Left forelimb (tissue), 1 donor: ENCODE measurements at regions not wholly inside any gene's neighbourhood (a gene's known extent, or its start where the extent isn't known, plus 50 kb on each side); places are given as distances from the start of the nearest gene placed in this dataset.

ENCODE experiments used
- DNase-seq: peaks from one replicate; pipeline ENCODE4 v3.0.0-alpha.2; 2018; ENCODE audit warnings: low spot score

- no peak for DNase-seq
These were observed 175.0 kb upstream of the MCTP2 start for GRCh38 chr15:94056314-94056713.

- DNase-seq: no peak
These were observed 177.7 kb upstream of the MCTP2 start for GRCh38 chr15:94053626-94054025.

DNA sequence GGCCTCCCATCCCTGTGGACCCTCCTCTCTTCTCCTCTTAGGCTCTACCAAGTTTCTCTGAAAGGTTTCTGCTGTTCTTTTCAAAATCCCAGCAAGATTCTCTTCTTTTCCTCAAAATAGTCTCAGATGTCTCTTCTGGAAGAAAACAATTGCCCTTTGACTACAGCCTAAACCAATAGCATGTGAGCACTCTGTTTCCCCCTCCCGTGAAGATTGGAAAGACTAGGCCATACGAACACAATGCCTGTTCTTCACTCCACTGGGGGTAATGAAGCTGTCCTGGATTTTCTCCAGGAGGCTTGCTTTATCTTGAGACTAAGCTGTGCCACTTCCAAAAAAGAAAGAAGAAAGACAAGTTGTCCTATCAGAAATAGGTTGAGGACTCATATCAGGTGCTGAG is 178.7 kb upstream of the MCTP2 start:
- no peak for DNase-seq

GRCh38 chr15:94047566-94047965 is 183.8 kb upstream of the MCTP2 start:
- no peak for DNase-seq

- DNase-seq: no peak
These were observed 189.0 kb upstream of the MCTP2 start for GRCh38 chr15:94042180-94042928.

GRCh38 chr15:94041746-94042145 is 189.6 kb upstream of the MCTP2 start:
- no peak for DNase-seq

DNA sequence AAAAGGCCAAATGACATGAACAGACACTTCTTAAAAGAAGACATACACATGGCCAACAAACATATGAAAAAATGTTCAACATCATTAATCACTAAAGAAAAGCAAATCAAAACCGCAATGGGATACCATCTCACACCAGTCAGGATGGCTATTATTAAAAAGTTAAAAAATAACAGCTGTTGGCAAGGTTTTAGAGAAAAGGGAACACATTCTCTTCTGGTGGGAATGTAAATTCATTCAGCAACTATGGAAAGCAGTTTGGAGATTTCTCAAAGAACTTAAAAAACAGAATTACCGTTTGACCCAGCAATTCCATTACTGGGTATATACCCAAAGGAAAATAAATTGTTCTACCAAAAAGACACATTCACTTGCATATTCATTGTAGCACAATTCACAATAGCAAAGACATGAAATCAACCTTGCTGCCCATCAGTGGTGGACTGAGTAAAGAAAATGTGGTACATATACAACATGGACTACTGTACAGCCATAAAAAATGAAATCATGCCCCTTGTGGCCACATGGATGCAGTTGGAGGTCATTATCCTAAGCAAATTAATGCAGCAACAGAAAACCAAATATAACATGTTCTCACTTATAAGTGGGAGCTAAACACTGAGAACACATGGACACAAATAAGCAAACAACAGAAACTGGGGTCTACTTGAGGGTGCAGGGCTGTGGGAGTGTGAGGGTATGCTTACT is 190.7 kb upstream of the MCTP2 start:
- DNase-seq: no peak

DNA sequence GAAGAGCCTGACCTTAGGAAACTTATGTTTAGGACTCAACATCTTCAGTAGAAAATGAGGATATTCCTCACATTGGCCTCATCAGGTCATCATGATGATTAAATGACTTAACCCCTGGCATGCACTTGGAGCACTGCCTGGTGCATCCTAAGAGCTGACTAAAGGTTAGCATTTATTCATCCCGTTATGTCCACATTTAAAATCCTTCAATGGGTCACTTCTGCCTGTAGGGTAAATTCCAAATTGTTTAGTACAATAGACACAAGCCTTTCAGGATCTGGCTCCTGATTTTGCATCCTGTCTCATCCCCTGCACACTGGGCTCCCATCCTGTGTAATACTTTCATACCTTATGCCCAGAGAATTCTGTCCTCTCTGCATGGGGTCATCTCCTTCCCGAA is 195.2 kb upstream of the MCTP2 start:
- no peak for DNase-seq

GRCh38 chr15:94033683-94034020 is 197.7 kb upstream of the MCTP2 start:
- no peak for DNase-seq

GRCh38 chr15:94033014-94033682 is 198.2 kb upstream of the MCTP2 start:
- DNase-seq: no peak

- DNase-seq: no peak
These were observed 198.8 kb upstream of the MCTP2 start for GRCh38 chr15:94032571-94032970.

DNA sequence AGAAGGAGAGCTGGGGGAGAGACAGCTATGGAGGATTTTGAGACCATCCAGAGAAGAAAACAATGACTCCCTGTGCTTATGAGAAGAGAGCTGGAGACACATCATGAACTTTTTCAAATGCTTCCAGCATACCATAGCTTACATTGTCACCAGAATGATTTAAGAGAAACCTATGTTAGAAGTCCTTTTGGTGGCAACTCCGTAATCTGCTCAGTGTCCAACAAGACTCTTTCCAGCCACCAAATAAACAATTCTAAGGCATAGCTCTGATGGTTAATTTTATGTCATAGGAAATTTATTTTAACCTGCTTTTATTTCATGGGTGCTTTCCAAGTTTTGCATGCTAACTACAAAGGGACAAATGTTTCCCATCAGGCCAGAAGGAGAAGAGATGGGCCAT is 200.3 kb upstream of the MCTP2 start:
- no peak for DNase-seq

GRCh38 chr15:94029495-94029894 is 201.9 kb upstream of the MCTP2 start:
- DNase-seq: no peak

DNA sequence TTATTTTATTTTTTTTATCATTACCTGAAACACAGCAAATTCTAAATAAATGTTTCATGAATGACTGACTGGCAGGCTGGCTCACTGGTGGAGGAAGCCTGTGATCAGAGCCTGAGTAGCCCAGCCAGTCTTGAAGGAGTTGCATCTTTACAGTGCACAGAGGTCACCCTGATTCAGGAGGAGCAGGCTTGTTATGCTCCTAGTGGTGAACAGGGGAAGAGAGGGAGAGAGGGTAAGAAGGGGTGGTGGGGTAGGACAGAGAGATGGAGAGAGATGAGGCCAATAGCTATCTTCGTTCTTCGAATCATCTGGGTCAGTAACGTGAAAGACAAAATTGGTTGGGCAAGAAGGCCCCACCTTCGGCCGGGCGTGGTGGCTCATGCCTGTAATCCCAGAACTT is 202.6 kb upstream of the MCTP2 start:
- DNase-seq: no peak

GRCh38 chr15:94028121-94028520 is 203.2 kb upstream of the MCTP2 start:
- no peak for DNase-seq

DNA sequence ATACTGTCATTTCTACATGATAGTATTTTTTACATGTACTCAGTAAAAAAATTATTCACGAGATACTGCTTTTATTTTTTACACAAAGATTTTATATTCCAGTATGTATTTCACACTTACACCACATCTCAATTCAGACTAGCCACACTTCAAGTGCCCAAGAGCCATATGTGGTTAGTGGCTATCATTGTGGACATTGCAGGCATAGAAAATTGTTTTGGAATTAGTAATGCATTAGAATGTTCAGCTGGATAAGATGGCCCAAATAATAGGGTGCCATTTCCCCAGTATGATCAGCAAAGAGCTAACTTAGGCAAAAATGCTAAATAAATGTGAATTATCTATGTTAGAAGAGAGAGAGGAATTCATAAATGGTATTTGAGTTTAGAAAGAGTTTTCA is 203.8 kb upstream of the MCTP2 start:
- no peak for DNase-seq

GRCh38 chr15:94026458-94027304 is 204.7 kb upstream of the MCTP2 start:
- DNase-seq: no peak

DNA sequence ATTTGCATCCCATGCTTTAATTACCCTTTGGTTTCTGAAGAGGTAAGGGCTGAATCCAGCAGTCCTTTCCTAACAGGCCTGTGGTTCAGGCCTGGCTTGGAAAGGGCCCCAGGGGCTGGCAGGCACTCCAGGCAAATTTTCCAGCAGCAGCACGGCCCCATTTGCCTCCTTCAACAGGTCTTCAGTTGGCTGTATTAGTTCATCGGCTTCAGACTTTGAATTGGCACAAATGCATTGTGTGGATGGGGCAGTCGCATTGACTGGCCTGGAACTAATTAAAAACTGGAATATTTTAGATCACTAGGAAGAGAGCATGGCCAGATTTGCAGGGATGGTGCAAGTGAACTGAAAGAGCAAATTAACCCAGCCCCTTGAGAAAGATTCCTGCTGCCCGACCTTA is 207.8 kb upstream of the MCTP2 start:
- DNase-seq: no peak

DNA sequence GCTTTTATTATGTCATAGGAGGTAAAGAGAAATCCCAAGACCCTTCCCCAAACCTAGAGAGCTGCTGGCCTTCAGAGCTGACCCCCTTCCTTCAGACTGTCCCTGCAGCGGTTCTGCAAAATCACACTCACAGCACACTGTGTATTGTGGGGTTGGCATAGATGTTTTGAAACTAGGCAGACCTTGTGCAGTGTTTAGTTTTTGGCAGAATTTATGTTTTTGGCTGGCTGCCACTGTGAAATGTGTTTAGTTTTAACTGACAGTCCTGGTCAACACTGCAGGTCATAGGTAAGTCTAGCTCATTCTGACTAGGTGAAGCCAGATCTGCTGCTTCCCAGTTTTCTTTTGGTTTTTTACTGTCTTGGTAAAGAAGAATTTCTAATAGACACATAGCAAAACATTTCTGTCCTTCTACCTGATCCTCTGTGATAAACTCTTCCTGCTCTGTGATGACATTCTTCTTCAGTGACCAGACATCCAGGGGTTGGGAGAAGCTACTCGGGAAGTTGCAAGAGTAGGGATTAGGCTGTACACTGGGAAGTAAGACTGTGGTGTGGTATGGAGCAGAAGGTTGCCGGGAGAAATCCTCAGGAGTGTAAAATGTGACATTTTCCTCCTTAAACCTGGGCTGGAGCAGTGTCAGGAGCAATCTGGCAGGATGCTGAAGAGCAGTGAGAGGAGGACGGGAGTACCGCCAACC is 209.6 kb upstream of the MCTP2 start:
- DNase-seq: no peak

- DNase-seq: no peak
These were observed 212.3 kb upstream of the MCTP2 start for GRCh38 chr15:94019062-94019461.

DNA sequence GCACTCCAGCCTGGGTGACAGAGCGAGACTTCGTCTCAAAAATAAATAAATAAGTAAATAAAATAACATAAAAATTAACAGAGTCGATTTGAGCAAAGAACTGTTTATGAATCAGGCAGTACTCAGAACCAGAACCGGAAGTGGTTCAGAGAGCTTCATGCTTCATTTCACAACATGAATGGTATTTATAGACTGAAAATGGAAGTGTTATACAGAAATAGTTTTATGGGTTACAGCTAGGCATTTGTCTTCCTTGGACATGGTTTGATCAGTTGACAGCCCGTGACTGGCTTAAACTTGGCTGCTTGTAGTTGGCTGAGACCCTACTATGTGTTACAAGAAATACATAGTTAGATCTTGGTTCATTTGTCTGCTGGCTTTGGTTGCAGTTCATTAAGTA is 216.0 kb upstream of the MCTP2 start:
- no peak for DNase-seq
